ENCODE measurements at regions not wholly inside any gene's neighbourhood (a gene's known extent, or its start where the extent isn't known, plus 50 kb on each side); places are given as distances from the start of the nearest gene placed in this dataset.

GRCh38 chr1:238606896-238607295, 716.2 kb upstream of the ZP4 start:
- no peak for TF ChIP-seq ATF3 (CRISPR knock-in tag; conservative IDR thresholded peaks at IDR 0.05)
- TF ChIP-seq MLX (CRISPR knock-in tag; IDR thresholded peaks at IDR 0.05): no peak
- no peak for TF ChIP-seq IRF2 (CRISPR knock-in tag; IDR thresholded peaks at IDR 0.05; ENCODE audit: borderline replicate concordance, low read depth)
- TF ChIP-seq ZNF263 (CRISPR knock-in tag; IDR thresholded peaks at IDR 0.05; ENCODE audit: low read depth): no peak
- no peak for TF ChIP-seq GRHL2 (CRISPR knock-in tag; IDR thresholded peaks at IDR 0.05; ENCODE audit: insufficient replicate concordance, severe bottlenecking)
- no peak for TF ChIP-seq TEAD4 (CRISPR knock-in tag; IDR thresholded peaks at IDR 0.05)
